IPS-18c (cell line): ENCODE measurements at regions not wholly inside any gene's neighbourhood (a gene's known extent, or its start where the extent isn't known, plus 50 kb on each side); places are given as distances from the start of the nearest gene placed in this dataset.

Source experiments
- H3K4me3 ChIP-seq: 2 replicates; pipeline ENCODE4 v1.7.0; 2013; ENCODE audit warnings: low read depth, mild to moderate bottlenecking, low read length, moderate library complexity; ENCODE audit not compliant: insufficient read depth
- H3K9me3 ChIP-seq: one replicate; pipeline ENCODE4 v1.6.1; 2013; ENCODE audit warnings: mild to moderate bottlenecking, low read length, moderate library complexity; ENCODE audit not compliant: control insufficient read depth, insufficient read depth

DNA sequence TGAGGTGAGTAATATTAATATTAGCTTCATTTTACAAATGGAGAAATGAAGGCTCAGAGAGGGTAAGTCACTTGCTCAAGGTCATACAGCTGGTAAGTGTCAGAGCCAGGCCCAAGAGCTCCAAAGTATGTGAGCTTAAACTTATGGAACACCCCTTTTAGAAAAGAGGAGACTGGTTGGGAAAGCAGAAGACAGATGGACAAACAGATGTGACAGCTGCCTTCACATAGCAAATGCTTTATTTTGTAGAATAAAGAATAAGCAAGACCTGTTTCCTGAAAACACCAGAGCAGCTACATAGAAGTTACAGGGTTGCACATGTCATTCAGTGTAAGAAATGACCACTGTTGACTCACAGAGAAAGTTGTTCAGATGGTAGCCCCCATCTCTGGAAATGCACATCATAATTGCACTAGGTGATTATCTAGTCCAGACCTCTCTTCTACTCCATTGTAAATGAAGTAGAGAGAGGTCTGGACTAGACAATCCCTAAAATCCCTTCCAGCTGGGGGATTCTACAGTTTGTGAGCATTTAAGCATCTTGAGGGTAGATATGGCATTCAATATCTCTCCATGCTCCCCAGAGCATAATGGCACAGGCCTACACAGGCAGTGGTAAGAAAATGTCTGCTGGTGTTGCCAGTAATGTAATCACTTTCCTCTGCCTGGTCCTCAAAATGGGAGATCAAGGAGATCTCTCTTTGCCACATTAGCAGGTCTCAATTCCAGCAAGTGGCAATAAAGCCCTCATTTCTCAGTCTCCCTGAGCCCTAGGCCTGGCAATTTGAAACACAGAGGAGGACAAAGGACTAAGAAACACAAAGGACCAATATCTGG, 188.2 kb upstream of the FGGY start:
- H3K9me3 ChIP-seq = no peaks in the 10 kb centered on the region
- no peak overlapping the region for H3K4me3 ChIP-seq

DNA sequence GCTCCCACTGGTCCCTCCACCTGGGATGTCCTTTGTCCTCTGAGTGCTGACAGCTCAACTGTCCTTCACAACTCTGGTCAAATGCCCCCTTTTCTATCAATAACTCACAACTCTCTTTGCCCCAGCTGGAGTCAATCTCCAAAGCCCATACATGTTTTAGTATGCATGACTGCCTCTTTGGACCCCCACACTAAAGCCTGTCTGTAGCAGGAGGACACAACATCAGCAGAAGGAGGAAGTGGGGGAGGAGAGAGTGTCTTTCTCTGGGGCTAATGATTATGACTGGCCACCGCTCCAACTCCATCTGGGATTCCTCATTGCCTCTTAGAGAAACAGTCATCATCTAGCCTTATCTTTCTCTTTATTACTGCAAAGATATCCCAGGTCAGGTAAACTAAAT, 186.6 kb upstream of the FGGY start:
- Histone ChIP-seq H3K4me3 (no peak overlapping the region), H3K9me3 (no peaks in the 10 kb centered on the region)

DNA sequence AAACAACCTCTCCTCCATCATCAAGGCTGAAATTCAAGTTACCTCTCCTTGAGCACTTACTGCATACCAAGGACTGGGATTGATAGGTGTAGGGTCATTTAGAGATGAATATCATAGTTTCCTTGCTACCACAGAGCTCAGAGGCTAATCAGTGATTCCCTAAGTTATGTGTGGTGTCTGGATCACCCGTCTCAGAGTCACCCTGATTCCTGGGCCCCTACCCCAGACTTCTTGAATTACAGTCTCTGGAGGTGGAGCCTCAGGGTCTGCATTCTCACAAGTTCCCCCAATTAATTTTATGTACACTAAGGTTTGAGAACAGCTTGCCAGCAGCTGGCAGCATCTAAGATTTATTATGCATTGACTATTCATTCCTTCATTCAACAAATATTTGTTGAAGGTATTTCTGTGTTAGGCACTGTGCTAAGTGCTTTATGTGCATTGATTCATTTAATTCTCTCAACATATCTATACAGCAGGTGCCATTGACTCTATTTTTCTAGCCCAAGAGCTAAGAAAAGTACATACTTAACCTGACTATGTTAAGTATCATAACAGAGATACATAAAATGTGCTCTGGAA, 182.9 kb upstream of the FGGY start:
- H3K9me3 ChIP-seq = no peaks in the 10 kb centered on the region
- no peak overlapping the region for H3K4me3 ChIP-seq

DNA sequence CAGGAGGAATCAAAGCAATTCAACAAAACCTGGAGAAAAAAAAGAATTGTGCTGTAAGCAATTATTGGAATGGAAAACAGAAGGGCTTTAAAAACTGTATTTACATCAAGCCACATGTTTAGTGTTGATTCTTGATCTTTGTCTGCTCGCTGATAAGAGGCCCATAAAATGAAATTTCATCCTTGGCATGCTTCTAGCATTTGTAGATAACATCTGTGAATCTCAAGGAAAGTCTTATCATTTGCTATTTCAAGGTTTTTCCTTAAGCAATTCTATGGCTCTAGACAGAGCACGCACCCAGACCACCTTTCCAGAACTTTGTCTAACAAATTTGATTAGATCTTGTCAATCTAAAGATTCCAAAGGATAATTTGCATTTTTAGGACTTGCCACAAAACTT, 181.0 kb upstream of the FGGY start:
- Histone ChIP-seq H3K4me3 (no peak overlapping the region), H3K9me3 (no peaks in the 10 kb centered on the region)

DNA sequence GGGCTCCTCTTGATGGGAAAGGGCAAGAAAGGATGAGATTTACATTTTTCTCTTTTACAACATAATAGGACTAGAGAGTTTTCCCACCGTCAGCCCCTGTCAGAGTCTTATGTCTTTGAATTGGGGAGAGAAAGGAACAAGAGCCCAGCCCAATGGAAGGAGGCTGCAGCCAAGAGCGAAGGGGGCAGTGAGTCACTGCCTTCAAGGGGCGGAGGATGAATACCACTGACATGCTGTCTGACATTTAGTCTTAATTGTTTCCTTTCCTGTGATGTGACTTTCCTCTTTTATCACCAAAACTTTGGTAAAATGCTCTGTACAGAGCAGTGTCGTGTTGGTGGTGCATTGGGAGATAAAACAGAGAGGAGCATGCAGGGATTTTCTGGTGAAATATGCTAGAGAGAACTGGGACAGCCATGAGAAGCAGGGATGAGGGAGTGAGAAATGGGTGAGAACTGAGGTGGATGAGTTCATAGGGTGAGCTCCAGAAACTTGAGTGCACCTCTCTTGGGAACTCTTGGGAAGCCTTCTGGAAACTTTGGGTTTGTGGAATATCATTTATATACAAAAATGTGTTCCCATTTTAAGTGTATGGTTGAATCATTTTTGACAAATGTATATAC, 179.9 kb upstream of the FGGY start:
- H3K4me3 ChIP-seq = no peak overlapping the region
- no peaks in the 10 kb centered on the region for H3K9me3 ChIP-seq

DNA sequence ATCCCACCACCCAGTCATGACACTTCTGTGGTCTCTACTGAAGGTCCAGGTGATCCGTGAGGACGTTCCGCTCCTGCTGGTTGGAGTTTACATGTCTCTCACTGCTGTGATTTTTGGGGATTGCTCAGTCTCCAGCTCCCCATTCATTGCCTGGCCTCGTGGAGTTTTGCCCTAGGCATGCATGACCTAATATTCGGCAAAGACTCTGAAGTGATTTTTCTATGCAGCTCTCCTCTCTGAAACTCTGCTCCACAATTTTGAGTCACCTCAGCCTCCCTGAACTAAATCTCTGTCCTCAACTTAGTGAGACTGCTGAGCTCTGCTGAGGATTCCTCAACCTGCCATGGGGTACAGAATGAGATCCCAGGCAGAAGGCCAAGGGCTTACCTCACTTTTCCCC, 174.4 kb upstream of the FGGY start:
- H3K9me3 ChIP-seq = no peaks in the 10 kb centered on the region
- H3K4me3 ChIP-seq = no peak overlapping the region

DNA sequence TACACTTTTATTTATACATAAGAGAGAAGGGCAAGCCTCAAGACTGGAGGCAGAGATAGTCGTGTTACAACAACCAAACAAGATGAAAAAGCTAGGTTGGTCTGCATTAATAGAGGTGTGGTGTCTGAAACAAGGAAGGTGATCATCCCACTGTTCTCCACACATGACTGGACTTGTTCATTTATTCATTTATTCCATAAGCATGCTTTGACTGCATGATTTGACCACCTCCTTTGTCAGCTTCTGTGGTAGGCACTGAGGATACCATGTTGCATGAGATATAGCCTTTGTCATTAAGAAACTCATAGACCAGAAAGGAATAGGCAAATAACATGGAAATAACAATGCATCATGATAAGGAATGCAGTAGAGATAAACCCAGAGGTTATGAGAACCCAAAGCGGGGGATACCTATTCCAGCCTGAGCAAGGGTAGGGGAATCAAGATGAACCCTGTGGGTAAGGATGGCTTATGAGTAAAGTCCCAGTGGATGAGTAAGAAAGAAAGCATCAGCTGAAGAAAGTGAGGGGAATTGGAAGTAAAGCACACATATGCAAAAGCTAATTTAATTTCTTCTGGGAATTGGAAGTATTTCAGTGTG, 173.7 kb upstream of the FGGY start:
- no peak overlapping the region for H3K4me3 ChIP-seq
- no peaks in the 10 kb centered on the region for H3K9me3 ChIP-seq

DNA sequence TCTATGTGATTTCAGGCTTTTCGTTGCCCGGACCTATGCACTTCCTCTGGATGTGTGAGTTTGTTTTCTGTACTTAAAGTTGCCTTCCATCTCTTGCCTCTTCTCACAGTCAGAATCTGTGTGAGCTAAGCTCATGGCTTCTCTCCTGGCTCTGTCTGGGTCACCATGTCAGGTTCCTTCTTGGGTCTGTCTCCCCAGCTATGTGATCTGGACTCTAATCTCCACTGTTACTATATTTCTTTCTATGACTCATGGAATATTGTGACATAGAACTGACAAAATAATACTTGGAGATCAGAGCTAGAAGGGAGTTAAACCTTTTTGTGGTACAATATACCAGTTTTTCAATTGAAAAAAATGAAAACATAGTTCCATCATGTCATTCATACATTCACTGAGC, 172.7 kb upstream of the FGGY start:
- no peaks in the 10 kb centered on the region for H3K9me3 ChIP-seq
- no peak overlapping the region for H3K4me3 ChIP-seq

DNA sequence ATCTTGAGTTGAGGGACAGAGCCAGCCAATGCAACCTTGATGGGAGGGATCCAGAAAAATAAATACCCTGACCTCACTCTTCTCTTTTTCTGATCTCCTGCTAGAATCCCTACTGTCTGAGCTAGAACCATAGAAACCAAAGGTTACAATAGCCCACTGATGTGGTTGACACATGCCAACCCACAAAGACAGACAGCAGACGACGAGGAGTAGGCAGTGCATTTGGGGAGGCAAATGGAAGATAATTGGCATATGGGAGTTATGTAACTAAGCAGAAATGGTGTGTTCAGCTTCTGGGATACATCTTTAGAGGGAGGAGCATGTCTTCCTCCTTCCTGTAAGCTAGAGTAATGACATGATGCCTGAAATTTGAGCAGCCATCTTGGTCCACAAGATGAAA, 171.7 kb upstream of the FGGY start:
- Histone ChIP-seq H3K9me3 (no peaks in the 10 kb centered on the region), H3K4me3 (no peak overlapping the region)

DNA sequence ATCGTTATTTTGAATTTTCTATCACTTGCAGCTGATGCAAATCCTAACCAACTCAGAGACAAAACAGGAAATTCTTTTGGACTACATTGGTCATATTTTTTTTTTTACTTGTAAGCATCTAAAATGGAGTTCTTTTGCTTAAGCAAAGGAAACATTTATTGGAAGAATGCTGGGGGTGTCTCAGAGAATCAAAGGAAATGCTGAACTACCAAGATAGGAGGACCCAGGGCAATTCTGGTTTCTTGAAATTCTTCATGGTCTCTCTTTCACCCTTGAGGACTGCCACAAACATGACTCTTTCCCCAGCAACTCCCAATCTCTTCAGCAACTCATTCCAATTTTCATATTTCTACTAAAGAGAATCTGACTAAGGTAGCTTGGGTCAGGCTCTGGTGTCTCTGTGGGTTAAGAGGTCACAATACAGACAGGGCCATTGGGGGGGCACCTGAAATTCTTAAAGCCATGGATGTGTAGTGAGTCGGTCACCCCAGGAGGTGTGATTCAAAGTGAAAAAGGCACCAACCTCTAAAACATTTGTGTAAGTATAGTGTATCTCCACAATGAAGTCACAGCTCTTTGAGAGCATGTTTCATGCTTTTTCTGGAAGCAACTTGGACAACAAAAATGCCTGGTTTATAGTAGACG, 171.1 kb upstream of the FGGY start:
- no peaks in the 10 kb centered on the region for H3K9me3 ChIP-seq
- H3K4me3 ChIP-seq = no peak overlapping the region

DNA sequence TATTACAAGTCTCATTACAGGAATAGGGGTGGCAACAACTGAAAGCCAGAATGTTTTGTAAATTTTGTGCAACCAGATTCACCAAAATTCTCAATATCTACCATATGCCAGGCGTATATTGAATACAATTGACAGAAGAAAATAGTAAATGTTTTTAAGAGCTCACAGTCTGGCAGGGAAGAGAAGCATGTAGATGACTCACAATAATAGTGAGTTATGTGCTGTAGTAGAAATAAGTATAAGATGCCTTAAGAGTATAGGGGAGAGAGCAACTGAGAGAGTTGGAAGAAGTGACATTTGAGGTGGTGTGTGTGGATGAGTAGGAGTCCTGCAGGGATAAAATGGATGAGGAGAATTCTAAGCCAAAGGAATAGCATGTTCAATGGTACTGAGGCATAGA, 170.5 kb upstream of the FGGY start:
- Histone ChIP-seq H3K4me3 (no peak overlapping the region), H3K9me3 (no peaks in the 10 kb centered on the region)

DNA sequence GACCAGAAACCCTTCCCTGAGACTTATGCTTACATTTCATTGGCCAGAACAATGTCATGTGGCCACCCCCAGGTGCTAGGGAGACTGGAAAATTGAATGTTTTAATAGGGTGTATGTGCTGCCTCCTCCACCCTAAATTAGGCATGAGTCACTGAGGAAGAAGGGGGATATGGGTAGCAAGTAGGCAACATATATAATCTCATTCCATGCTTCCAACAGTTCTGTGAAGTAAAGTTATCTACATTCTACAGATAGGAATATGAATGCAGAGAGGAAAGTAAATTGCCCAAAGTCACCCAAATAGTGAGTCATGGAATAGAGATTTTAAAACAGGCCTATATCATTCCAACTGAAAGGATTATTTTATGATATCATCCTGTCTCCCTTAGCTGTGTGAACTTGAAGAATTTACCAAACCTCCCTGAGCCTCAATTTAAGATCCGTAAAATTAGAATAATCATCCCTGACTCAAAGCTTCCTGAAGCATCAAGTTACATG, 168.6 kb upstream of the FGGY start:
- Histone ChIP-seq H3K4me3 (no peak overlapping the region), H3K9me3 (no peaks in the 10 kb centered on the region)

DNA sequence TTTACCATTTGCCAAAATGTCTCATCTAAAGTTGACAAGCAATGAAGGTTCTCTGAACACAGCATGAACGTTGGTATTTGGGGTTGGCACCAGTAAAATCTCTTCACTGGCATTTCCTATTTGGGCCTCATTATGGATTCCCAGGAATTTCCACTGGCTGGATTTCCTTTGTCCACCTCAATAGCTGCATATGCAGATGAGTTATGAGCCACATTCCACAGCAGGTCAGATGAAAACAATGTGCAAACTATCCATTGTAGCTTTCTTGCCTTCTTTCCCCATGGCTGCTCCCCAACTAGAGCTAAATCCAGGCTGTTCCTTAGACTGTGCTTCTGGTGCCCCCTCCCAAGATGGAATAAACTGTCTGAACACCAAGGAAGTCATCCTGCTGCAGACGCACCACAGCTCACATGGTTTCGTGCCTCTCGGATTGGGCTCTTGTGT, 168.1 kb upstream of the FGGY start:
- Histone ChIP-seq H3K9me3 (no peaks in the 10 kb centered on the region), H3K4me3 (no peak overlapping the region)

DNA sequence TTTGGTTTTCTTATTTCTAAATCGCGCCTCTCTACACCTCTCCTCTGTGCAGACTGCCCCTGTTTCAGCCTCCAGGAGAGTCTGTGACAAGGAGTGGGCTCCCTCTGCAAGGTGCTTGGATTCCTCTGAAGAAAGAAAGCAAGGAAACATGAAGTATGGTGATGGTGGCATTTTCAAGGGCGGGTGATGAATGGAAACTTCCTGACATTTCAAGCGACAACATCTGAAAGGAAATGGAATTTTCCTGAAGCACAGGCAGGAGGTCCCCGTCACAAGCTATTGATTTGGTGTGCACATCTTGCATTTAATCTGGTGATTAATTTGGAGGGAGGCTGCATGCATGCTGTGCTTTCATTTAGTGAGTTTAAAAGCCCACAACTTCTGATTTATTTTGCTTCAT, 164.6 kb upstream of the FGGY start:
- Histone ChIP-seq H3K9me3 (peaks cover 3% of the 10 kb centered on the region), H3K4me3 (no peak overlapping the region)

DNA sequence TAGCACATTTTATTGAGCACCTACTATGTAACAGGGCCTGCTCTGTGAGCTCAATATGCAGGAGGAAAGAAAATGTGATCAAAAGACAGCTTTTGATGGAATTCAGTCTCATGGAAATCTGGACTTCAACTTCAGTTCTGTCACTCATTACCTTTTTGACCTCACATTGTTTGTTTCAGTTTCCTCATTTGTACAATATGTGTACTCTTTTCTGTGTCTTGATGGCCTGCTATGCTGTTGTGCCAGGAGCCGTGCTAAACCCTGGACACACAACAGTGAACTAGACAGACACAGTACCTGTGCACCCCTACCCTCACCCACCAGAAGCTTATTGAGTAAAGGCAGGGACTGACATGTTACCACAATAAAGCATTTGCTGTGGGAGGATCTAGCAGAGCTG, 162.9 kb upstream of the FGGY start:
- peaks cover 3% of the 10 kb centered on the region for H3K9me3 ChIP-seq
- no peak overlapping the region for H3K4me3 ChIP-seq

DNA sequence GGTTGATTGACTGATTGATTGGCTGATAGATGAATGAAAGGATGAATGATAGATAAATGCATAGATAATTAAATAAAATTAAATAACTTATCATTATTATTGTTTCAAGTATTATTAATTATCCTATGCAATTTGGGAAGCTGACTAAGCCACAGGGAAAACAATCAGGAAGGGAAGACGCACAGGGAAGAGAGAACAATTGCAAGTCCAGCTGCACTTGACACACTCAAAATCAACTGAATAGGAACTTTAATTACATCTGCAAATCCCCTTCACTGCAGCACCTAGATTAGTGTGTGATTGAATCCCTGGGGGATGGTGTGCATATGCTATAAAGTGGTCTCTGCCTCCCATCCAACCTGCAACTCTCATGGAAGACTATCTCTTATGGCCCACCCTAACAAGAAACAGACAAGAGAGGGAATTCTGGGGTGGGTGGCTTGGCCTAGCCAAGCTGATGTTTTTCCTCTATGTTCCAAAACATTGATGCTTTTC, 161.1 kb upstream of the FGGY start:
- no peak overlapping the region for H3K4me3 ChIP-seq

DNA sequence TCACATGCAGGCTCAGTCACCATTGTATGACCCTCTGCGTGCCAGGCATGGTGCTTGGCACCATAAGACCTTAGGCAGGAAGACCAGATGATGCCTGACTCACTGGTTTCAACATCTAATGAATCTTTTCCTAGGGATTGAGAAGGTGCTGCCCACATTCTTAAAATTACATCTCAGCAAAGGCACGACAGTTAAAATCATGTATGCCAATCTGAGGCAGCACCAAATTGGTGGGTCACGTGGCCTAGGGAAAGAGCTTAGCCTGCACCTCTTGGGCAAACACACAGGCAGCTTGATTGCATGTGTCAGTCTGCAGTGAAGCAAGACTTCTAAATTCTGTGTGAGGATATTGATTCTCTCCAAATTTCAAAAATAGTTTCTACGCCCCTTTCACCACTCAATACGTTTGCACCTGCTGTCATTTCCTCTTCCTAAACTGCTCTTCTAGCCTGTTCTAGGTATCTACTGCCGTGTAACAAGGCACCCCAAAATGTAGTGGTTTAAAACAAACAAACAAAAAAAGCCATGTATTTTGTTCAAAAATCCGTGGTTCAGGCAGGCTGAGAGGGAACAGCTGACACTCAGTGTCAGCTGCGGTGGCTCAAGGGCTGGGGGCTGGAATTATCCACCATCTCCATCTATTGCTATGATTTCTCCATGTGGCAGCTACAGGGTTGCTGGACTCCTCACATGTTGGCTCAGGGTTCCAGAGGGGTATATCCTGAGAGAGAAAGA, 160.2 kb upstream of the FGGY start:
- Histone ChIP-seq H3K9me3 (peaks cover 3% of the 10 kb centered on the region), H3K4me3 (no peak overlapping the region)

More for the DNA sequence above, 161.1 kb upstream of the FGGY start:
- peaks cover 3% of the 10 kb centered on the region for H3K9me3 ChIP-seq
